Fibroblast of skin of left biceps (primary cell): ENCODE measurements at regions not wholly inside any gene's neighbourhood (a gene's known extent, or its start where the extent isn't known, plus 50 kb on each side); places are given as distances from the start of the nearest gene placed in this dataset.

Source experiments
- DNase-seq, 2 experiments: peaks; one replicate each; pipeline ENCODE4 v3.0.0-alpha.2; 2013; ENCODE audit warnings: low read depth in 2 of 2

DNA sequence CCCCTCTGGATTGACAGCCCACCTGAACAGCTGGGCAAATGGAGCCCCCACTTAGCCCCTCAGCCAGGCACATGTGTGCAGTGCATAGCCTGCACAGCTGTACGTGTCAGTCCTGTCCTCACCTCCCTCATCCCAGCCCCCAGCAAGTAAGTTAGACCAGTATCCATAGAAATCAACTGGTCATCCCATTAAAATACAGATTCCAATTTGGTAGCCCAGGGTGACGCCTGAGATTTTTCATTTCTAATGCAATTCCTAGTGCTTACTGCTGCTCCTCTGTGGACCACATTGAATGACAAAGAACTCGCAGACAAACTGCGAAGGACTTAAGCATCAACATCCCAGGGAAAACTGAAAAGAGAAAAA, 99.0 kb upstream of the GJB5 start:
- no peak for DNase-seq

DNA sequence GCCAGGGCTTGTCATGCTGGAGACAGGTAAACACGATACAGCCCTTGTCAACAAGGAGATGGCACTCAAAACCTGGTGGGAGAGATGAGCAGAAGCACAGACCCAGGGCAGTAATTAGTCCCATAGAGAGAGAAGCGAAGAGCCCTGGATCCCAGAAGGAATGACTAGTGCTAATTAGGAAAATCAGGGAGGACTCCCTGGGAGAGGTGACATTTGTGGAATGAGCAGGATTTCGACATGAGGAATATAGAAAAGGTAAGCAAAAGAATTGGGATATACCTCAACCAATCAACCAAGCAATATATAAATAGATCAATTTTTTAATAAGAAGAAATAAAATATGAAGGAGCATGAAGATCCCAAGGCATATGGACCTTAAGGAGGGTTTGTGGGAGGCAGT, 98.5 kb upstream of the GJB5 start:
- no peak for DNase-seq

DNA sequence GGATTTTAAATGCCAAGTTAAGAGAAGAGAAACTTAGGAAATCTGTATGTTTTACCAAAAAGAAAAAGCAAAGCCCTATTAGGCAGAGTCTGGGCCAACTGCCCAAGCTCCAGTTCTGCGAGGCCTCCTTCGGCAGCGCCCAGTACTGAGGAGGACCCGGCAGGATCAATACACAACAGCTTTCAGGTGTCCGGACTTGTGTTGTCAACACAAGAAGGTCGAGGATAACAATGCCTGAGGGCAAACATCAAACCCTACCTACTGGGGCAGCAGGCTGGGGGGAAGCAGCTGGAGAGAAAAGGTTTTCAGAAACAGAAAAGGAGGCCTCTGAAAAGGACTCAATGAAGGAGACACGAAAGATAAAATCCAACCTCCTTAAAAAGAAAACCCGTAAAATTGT, 98.1 kb upstream of the GJB5 start:
- no peak for DNase-seq

DNA sequence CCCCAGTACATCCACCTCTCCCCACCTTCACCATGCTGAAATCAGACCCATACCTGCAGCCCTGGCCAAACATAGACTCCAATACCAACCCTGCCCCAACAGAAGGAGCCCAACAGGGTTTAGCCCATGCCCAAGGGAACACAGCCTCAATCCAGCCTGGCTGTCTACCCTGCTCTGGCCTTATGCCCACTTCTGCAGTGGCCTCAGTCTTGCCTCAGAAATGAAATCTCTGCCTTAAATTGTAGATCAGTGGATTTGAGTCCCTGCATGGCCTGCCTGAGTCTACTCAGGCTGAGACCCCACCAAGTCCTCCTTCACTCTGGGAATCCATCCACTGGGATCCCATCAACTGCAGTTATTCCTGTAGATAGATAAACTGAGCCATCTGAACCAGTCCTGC, 97.6 kb upstream of the GJB5 start:
- no peak for DNase-seq

DNA sequence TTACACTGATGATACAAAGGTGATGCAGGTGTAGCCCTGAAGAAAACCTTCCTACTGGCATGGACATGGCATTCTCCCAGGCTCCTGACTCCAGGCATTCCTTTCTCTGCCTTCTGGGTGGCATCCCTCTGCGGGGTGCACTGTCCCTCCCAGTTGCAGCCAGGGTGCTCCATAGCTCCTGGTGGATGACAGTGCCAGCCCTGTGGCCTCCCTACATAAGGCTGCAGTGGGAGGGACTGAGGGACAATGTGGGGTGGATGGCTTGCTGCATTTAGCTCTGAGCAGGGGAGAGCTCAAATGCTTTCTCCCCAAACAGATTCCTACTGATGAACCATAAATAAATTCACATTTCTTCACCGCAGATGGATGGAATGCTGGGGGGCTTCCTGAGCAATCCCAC, 97.0 kb upstream of the GJB5 start:
- no peak for DNase-seq

- DNase-seq = no peak
These were observed 91.8 kb upstream of the GJB5 start for GRCh38 chr1:34663031-34663430.

GRCh38 chr1:34668063-34668462, 86.8 kb upstream of the GJB5 start:
- DNase-seq = no peak

DNA sequence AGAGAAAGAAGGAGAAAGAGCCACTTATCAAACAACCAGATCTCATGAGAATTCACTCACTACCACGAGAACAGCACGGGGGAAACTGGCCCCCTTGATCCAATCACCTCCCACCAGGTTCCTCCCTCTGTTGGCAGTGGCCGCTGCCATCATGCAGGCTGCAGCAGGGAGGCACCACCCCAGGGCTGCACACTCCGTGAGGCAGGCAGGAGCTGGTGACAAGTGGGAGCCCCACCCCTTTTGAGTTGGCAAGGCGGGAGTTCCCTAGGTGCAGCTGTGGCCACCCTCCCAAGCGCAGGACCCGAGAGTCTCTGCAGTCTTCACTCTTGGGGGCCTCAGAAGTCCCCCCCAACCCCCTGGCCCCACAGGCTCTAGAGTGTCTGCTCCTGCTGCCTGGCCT, 83.9 kb upstream of the GJB5 start:
- no peak for DNase-seq

DNA sequence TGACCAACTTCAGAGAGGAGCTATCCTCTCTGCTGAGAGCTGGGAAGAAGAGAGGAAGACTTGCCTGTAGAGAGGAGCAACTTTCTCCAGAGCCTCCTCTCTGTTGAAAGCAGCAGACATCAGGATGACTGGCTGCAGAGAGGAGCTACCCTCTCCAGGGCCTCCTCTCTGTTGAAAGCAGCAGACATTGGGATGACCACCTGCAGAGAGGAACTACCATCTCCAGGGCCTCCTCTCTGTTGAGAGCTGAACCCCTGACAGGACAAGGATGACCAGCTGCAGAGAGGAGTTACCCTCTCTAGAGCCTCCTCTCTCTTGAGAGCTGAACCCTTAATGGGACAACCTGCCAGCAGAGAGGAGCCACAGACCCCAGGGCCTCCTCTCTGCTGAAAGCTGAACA, 83.0 kb upstream of the GJB5 start:
- DNase-seq = no peak

DNA sequence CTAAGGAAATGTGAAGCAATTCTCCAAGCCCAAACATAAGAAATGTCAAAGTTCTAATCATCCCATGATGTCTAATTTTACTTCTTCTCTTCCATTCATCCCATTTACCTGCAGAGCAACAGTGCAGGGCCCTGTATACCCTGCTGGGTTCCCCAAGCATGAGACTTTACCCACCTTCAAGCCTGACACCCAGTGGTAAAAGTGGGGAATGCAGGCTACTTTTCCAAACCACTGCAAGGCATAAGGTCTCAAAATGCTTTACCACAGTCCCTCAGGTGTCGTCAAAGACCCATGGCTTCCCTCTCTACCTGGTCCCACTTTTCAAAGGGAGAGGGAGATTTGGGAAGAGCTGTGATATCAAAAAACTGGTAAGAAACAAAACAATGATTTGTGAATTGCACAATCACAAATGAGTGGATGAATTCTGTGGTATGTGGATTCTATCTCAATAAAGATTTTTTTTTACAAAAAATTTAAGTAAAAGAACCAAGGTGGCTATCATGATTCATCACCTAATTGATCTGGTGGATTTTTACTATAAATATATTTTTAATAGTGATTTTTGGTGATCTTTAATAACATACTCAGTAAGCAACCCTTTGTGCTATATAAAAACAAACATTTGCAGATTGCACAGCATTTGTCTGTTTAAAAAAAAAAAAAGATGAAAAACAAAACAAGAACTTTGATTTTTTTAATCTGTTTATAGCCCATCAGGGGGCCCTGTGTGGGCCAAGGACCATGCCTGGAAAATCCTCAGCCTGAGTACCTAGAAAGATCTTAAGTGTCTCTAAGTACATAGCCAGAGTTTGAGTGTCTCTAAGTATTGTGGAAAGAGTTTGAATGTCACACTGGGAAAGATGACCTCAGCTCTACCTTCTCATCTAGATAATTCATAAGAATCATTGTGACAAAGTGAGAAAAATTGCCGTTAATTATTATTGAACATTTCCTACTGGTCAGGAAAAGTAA, 73.1 kb upstream of the GJB5 start:
- peak in 1 of 2 experiments; percentile 1 for DNase-seq

DNA sequence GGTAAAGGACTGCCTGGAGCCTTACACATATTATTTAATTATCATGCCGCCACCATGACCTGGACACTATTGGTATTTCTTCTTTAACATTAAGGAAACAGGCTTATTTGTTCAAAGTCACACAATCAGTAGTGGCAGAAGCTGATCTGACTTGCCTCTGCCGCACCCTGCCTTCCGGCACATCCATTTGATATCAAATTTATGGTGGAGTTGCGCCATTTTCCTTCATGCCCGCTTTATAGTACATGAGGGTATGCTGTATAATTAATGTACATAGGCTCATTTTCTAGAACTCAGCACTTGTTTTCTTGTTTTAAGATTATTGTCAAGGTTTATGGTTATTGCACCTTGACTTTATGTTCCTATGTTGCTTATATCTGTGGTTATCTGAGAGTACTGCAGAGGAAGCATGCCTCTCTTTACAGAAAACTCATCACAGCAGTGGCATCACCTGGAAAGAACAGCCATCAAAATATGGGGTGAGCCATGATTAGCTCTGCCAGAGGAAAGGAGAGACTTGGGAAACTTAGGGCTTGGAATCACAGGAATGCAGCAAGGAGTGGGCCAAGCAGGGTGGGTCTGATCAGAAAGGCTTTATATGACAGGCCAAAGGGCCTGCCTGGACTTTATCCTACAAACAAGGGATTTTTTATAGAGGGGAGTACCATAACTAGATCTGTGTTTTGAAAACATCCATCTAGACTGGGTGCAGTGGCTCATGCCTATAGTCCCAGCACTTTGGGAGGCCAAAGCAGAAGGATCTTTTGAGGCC, 72.2 kb upstream of the GJB5 start:
- no peak for DNase-seq

GRCh38 chr1:34683616-34684015, 71.2 kb upstream of the GJB5 start:
- no peak for DNase-seq

DNA sequence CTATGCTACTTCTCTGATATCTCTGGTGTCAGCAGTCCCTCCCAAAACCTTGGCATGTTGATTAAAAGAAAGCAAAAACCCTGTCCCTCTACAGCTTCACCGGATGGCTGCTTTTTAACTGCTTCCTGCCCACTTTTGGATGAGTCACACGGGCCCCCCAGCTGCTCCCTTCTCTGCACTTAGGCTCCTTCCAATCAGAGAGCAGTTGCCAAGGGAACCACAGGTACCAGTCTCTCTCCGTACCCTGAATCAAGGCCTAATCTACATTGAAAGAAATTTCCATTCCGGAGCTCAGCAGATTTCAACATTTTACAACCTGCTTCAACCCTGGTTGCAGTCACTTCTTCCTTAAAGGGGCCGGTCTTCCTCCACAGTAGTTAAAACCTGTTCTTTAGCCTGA, 70.6 kb upstream of the GJB5 start:
- no peak for DNase-seq

- no peak for DNase-seq
These were observed 69.6 kb upstream of the GJB5 start for GRCh38 chr1:34685225-34685624.

- no peak for DNase-seq
These were observed 68.3 kb upstream of the GJB5 start for GRCh38 chr1:34686531-34686930.

GRCh38 chr1:34688006-34688741, 66.7 kb upstream of the GJB5 start:
- no peak for DNase-seq

GRCh38 chr1:34690269-34690668, 64.6 kb upstream of the GJB5 start:
- DNase-seq = no peak

GRCh38 chr1:34693081-34693480, 61.8 kb upstream of the GJB5 start:
- DNase-seq = no peak

DNA sequence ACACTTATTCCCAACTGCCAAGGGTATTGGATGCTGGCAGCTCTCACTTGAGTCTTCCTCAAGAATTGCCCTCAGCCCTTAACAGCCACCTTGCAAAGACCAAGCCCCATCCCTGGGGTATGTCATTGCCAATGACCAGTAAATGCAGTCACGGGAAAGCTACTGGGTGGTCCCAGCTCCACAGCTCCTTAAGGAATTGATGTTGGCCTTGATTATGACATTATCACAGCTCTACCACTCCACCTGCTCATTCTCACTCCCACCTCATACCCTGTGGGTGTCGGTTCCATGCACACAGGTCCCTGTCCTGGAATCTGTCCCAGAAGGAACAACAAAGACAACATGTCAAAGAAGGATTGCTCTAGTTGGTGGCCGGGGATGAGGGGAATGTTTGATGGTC, 60.5 kb upstream of the GJB5 start:
- no peak for DNase-seq

- no peak for DNase-seq
These were observed 59.3 kb upstream of the GJB5 start for GRCh38 chr1:34695580-34695979.

DNA sequence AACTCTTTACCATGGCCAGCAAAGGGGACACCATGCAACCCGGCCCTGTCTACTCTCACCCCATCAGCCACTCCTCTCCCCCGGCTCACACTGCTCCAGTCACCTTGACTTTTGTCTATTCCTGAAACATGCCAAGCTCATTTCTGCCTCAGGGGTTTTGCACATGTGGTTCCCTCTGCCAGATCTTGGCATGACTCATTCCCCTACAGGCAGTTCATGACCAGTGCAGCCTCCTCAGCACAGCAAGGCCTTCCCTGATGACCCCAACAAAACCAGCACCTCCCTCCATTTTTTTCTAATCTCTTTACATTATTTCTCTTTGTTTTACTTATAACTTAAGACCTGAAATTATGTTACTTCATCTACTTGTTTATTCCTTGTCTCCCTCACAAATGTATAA, 58.6 kb upstream of the GJB5 start:
- DNase-seq = no peak

GRCh38 chr1:34696981-34697380, 57.9 kb upstream of the GJB5 start:
- no peak for DNase-seq
